ENCODE measurements at regions not wholly inside any gene's neighbourhood (a gene's known extent, or its start where the extent isn't known, plus 50 kb on each side); places are given as distances from the start of the nearest gene placed in this dataset.

DNA sequence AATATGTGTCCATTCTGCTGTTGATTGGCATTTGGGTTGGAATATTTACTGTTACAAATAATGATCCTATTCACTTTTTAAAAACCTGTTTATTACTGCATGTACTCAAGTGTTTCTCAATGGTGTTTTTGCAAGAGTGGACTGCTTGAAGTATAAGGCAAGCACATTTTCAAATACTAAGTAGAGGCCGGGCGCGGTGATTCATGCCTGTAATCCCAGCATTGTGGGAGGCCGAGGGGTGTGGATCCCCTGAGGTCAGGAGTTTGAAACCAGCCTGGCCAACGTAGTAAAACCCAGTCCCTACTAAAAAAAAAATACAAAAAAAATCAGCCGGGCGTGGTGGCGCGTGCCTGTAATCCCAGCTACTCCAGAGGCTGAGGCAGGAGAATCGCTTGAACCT, 276.9 kb upstream of the ADGRL4 start:
- H3K27ac ChIP-seq (ENCODE audit: low read length) = no peak overlapping the region
- in situ Hi-C loops (cut with HindIII; ENCODE audit: low pct_unique_long_range_greater_than_20kb, low sequenced_read_pairs) (no loop called here), intact Hi-C loops (cut with micrococcal nuclease; ENCODE audit: unreplicated experiment) (no loop called here)
- H3K36me3 ChIP-seq (ENCODE audit: control insufficient read depth, insufficient read depth, low read length) = no peaks in the 10 kb centered on the region
- TF ChIP-seq POLR2AphosphoS5 (IDR thresholded peaks at IDR 0.05; ENCODE audit: low read depth, low read length) (no peak), TCF7L2 (IDR thresholded peaks at IDR 0.05; ENCODE audit: low read depth, low read length) (no peak), SIN3A (IDR thresholded peaks at IDR 0.05; ENCODE audit: borderline replicate concordance, insufficient read depth, low read depth, low read length) (no peak)
- TF ChIP-seq, protein P1, sequence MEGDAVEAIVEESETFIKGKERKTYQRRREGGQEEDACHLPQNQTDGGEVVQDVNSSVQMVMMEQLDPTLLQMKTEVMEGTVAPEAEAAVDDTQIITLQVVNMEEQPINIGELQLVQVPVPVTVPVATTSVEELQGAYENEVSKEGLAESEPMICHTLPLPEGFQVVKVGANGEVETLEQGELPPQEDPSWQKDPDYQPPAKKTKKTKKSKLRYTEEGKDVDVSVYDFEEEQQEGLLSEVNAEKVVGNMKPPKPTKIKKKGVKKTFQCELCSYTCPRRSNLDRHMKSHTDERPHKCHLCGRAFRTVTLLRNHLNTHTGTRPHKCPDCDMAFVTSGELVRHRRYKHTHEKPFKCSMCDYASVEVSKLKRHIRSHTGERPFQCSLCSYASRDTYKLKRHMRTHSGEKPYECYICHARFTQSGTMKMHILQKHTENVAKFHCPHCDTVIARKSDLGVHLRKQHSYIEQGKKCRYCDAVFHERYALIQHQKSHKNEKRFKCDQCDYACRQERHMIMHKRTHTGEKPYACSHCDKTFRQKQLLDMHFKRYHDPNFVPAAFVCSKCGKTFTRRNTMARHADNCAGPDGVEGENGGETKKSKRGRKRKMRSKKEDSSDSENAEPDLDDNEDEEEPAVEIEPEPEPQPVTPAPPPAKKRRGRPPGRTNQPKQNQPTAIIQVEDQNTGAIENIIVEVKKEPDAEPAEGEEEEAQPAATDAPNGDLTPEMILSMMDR (IDR thresholded peaks at IDR 0.05) = no peak
- TF ChIP-seq, protein P2, sequence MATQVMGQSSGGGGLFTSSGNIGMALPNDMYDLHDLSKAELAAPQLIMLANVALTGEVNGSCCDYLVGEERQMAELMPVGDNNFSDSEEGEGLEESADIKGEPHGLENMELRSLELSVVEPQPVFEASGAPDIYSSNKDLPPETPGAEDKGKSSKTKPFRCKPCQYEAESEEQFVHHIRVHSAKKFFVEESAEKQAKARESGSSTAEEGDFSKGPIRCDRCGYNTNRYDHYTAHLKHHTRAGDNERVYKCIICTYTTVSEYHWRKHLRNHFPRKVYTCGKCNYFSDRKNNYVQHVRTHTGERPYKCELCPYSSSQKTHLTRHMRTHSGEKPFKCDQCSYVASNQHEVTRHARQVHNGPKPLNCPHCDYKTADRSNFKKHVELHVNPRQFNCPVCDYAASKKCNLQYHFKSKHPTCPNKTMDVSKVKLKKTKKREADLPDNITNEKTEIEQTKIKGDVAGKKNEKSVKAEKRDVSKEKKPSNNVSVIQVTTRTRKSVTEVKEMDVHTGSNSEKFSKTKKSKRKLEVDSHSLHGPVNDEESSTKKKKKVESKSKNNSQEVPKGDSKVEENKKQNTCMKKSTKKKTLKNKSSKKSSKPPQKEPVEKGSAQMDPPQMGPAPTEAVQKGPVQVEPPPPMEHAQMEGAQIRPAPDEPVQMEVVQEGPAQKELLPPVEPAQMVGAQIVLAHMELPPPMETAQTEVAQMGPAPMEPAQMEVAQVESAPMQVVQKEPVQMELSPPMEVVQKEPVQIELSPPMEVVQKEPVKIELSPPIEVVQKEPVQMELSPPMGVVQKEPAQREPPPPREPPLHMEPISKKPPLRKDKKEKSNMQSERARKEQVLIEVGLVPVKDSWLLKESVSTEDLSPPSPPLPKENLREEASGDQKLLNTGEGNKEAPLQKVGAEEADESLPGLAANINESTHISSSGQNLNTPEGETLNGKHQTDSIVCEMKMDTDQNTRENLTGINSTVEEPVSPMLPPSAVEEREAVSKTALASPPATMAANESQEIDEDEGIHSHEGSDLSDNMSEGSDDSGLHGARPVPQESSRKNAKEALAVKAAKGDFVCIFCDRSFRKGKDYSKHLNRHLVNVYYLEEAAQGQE (IDR thresholded peaks at IDR 0.05; ENCODE audit: insufficient read depth in 1 of 2, low read depth in 2 of 2, low read length in 1 of 2) = no peak
- H3K27me3 ChIP-seq (ENCODE audit: control insufficient read depth, insufficient read depth, low read length) = no peaks in the 10 kb centered on the region
- BruUV-seq (replicated peaks) = no TSS peak
- DNase-seq (ENCODE audit: low read depth, low spot score) (no peak), ATAC-seq (no peak)
- H3K9me3 ChIP-seq (ENCODE audit: control insufficient read depth, insufficient read depth, low read depth, low read length) = no peaks in the 10 kb centered on the region
- H3K4me3 ChIP-seq (ENCODE audit: low read depth in 2 of 2, low read length in 2 of 2) = no peak overlapping the region
- ChIA-PET POLR2A (no interaction called here), CTCF (no interaction called here)
- H3K4me1 ChIP-seq (ENCODE audit: control insufficient read depth, insufficient read depth, low read length) = no peaks in the 10 kb centered on the region

DNA sequence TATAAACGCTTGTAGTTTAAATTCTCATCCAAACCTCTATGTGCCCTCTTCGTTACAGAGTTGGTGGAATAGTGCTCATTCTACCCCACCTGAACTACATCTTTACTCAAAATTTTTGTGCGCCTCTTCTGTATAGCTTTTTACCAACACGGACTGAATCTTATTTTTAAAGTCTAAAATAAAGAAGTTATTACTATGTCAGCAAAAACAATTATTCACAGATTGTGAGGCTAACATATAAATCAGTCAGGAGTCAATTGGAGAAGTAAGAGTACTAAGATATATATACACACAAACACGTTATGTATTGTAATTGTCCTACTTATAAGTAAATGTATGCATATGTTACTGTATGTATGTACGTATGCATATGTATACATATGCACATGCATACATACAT, 274.9 kb upstream of the ADGRL4 start:
- Histone ChIP-seq H3K9me3 (ENCODE audit: control insufficient read depth, insufficient read depth, low read depth, low read length) (no peaks in the 10 kb centered on the region), H3K27me3 (ENCODE audit: control insufficient read depth, insufficient read depth, low read length) (no peaks in the 10 kb centered on the region), H3K4me3 (ENCODE audit: low read depth in 2 of 2, low read length in 2 of 2) (no peak overlapping the region), H3K36me3 (ENCODE audit: control insufficient read depth, insufficient read depth, low read length) (no peaks in the 10 kb centered on the region), H3K4me1 (ENCODE audit: control insufficient read depth, insufficient read depth, low read length) (no peaks in the 10 kb centered on the region), H3K27ac (ENCODE audit: low read length) (no peak overlapping the region)
- CTCF ChIA-PET = no interaction called here
- no peak for ATAC-seq
- POLR2A ChIA-PET = no interaction called here
- no peak for TF ChIP-seq TCF7L2 (IDR thresholded peaks at IDR 0.05; ENCODE audit: low read depth, low read length)
- TF ChIP-seq, protein P2 (IDR thresholded peaks at IDR 0.05; ENCODE audit: insufficient read depth in 1 of 2, low read depth in 2 of 2, low read length in 1 of 2) = no peak
- no peak for TF ChIP-seq POLR2AphosphoS5 (IDR thresholded peaks at IDR 0.05; ENCODE audit: low read depth, low read length)
- no peak for TF ChIP-seq SIN3A (IDR thresholded peaks at IDR 0.05; ENCODE audit: borderline replicate concordance, insufficient read depth, low read depth, low read length)
- TF ChIP-seq, protein P1 (IDR thresholded peaks at IDR 0.05) = no peak
- no peak for DNase-seq (ENCODE audit: low read depth, low spot score)
- in situ Hi-C loops (cut with HindIII; ENCODE audit: low pct_unique_long_range_greater_than_20kb, low sequenced_read_pairs) (no loop called here), intact Hi-C loops (cut with micrococcal nuclease; ENCODE audit: unreplicated experiment) (no loop called here)
- no TSS peak for BruUV-seq (replicated peaks)

All from Panc1 (cell line).